ENCODE measurements at regions not wholly inside any gene's neighbourhood (a gene's known extent, or its start where the extent isn't known, plus 50 kb on each side); places are given as distances from the start of the nearest gene placed in this dataset.
"Not testable (repeated sequence)": the region's sequence is repeated elsewhere in the genome, so short reads cannot be mapped to it uniquely, and the experiment has no call there.

- Mint-ChIP-seq H3K4me1 (peaks cover 13% of the 10 kb centered on the region), H3K27ac (no peak overlapping the region), H3K36me3 (peaks cover under 1% of the 10 kb centered on the region), H3K4me3 (no peak overlapping the region), H3K9me3 (peaks cover 6% of the 10 kb centered on the region), H3K27me3 (ENCODE audit: low read depth) (no peaks in the 10 kb centered on the region)
- no peak for DNase-seq (ENCODE audit: low spot score in 2 of 2, unreplicated experiment in 2 of 2)
- TF ChIP-seq, protein P1, sequence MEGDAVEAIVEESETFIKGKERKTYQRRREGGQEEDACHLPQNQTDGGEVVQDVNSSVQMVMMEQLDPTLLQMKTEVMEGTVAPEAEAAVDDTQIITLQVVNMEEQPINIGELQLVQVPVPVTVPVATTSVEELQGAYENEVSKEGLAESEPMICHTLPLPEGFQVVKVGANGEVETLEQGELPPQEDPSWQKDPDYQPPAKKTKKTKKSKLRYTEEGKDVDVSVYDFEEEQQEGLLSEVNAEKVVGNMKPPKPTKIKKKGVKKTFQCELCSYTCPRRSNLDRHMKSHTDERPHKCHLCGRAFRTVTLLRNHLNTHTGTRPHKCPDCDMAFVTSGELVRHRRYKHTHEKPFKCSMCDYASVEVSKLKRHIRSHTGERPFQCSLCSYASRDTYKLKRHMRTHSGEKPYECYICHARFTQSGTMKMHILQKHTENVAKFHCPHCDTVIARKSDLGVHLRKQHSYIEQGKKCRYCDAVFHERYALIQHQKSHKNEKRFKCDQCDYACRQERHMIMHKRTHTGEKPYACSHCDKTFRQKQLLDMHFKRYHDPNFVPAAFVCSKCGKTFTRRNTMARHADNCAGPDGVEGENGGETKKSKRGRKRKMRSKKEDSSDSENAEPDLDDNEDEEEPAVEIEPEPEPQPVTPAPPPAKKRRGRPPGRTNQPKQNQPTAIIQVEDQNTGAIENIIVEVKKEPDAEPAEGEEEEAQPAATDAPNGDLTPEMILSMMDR (IDR thresholded peaks at IDR 0.05; ENCODE audit: unreplicated experiment) = no peak
Observed at GRCh38 chrX:33968611-33969010, 163.5 kb downstream of the FAM47A start.

GRCh38 chrX:33949300-33949699 is 182.8 kb downstream of the FAM47A start:
- H3K9me3 Mint-ChIP-seq = peaks cover 25% of the 10 kb centered on the region

GRCh38 chrX:33926249-33926648 is 205.9 kb downstream of the FAM47A start:
- H3K4me3 Mint-ChIP-seq; DNase-seq (ENCODE audit: low spot score in 2 of 2, unreplicated experiment in 2 of 2); H3K27ac Mint-ChIP-seq; H3K4me1 Mint-ChIP-seq; H3K27me3 Mint-ChIP-seq (ENCODE audit: low read depth); H3K36me3 Mint-ChIP-seq: not testable (repeated sequence)
- peaks cover 52% of the 10 kb centered on the region for H3K9me3 Mint-ChIP-seq

More at GRCh38 chrX:33949300-33949699, 182.8 kb downstream of the FAM47A start:
- no peak overlapping the region for H3K27ac Mint-ChIP-seq
- no peak for DNase-seq (ENCODE audit: low spot score in 2 of 2, unreplicated experiment in 2 of 2)
- no peaks in the 10 kb centered on the region for H3K27me3 Mint-ChIP-seq (ENCODE audit: low read depth)
- no peaks in the 10 kb centered on the region for H3K36me3 Mint-ChIP-seq
- TF ChIP-seq, protein P1 (IDR thresholded peaks at IDR 0.05; ENCODE audit: unreplicated experiment) = no peak
- no peak overlapping the region for H3K4me3 Mint-ChIP-seq
- peaks cover 10% of the 10 kb centered on the region for H3K4me1 Mint-ChIP-seq

DNA sequence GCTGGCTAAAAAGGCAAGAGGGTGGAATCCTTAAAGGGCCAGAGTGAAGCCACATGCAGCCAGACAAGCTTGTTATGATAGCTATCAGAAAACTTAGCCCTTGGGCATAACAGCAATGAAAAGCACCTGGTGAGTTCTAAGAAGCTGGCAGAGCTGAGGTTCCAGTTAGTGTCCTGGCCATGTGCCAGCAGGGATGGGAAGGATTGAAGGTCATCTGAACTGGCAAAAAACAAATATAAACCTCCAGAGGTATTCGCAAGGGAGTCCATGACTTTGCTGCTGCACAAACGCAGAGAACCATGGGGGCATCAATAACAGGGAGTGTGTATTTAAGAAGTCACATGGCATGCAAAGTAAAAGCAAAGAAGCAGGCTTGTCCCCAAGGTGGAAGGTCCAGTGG is 208.9 kb downstream of the FAM47A start:
- Mint-ChIP-seq H3K27ac (no peak overlapping the region), H3K36me3 (peaks cover 11% of the 10 kb centered on the region), H3K9me3 (peaks cover 54% of the 10 kb centered on the region), H3K4me1 (no peaks in the 10 kb centered on the region), H3K27me3 (ENCODE audit: low read depth) (no peaks in the 10 kb centered on the region), H3K4me3 (no peak overlapping the region)
- DNase-seq (ENCODE audit: low spot score in 2 of 2, unreplicated experiment in 2 of 2) = no peak
- TF ChIP-seq, protein P1 (IDR thresholded peaks at IDR 0.05; ENCODE audit: unreplicated experiment) = no peak

GRCh38 chrX:33909836-33910235 is 222.3 kb downstream of the FAM47A start:
- no peak overlapping the region for H3K4me3 Mint-ChIP-seq
- H3K27me3 Mint-ChIP-seq (ENCODE audit: low read depth) = no peaks in the 10 kb centered on the region
- TF ChIP-seq, protein P1 (IDR thresholded peaks at IDR 0.05; ENCODE audit: unreplicated experiment) = no peak
- H3K36me3 Mint-ChIP-seq = peaks cover 2% of the 10 kb centered on the region
- H3K9me3 Mint-ChIP-seq = peaks cover 5% of the 10 kb centered on the region
- peaks cover 56% of the 10 kb centered on the region for H3K4me1 Mint-ChIP-seq
- peak overlapping the region; percentile 90 for H3K27ac Mint-ChIP-seq
- no peak for DNase-seq (ENCODE audit: low spot score in 2 of 2, unreplicated experiment in 2 of 2)

GRCh38 chrX:33908898-33909297 is 223.2 kb downstream of the FAM47A start:
- Mint-ChIP-seq H3K27ac (peak overlapping the region; percentile 1), H3K36me3 (peaks cover 6% of the 10 kb centered on the region), H3K9me3 (peaks cover 9% of the 10 kb centered on the region), H3K4me1 (peaks cover 54% of the 10 kb centered on the region), H3K27me3 (ENCODE audit: low read depth) (no peaks in the 10 kb centered on the region), H3K4me3 (no peak overlapping the region)
- no peak for DNase-seq (ENCODE audit: low spot score in 2 of 2, unreplicated experiment in 2 of 2)
- TF ChIP-seq, protein P1 (IDR thresholded peaks at IDR 0.05; ENCODE audit: unreplicated experiment) = no peak

All from mesothelial cell of epicardium (in vitro differentiated cells).